HG02610 (cell line): ENCODE measurements at regions not wholly inside any gene's neighbourhood (a gene's known extent, or its start where the extent isn't known, plus 50 kb on each side); places are given as distances from the start of the nearest gene placed in this dataset.

Source experiments
- ATAC-seq: cut with Tn5 transposase; IDR thresholded peaks from one replicate; pipeline ENCODE4 v1.9.1; 2021; ENCODE audit warnings: mild to moderate bottlenecking, moderate library complexity; ENCODE audit not compliant: unreplicated experiment

DNA sequence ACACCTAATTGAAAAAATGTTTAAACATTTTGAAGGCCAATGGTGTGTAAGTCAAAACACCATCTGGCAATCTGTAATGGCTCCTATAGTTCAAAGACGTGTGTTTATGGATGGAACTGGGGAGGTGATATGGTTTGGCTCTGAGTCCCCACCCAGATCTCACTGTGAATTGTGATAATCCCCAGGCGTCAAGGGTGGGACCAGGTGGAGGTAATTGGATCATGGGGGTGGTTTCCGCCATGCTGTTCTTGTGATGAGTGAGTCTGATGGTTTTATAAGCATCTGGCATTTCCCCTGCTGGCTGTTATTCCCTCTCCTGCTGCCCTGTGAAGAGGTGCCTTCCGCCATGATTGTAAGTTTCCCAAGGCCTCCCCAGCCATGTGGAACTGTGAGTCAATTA is 52.2 kb downstream of the ADRA2C start:
- ATAC-seq = no peak

DNA sequence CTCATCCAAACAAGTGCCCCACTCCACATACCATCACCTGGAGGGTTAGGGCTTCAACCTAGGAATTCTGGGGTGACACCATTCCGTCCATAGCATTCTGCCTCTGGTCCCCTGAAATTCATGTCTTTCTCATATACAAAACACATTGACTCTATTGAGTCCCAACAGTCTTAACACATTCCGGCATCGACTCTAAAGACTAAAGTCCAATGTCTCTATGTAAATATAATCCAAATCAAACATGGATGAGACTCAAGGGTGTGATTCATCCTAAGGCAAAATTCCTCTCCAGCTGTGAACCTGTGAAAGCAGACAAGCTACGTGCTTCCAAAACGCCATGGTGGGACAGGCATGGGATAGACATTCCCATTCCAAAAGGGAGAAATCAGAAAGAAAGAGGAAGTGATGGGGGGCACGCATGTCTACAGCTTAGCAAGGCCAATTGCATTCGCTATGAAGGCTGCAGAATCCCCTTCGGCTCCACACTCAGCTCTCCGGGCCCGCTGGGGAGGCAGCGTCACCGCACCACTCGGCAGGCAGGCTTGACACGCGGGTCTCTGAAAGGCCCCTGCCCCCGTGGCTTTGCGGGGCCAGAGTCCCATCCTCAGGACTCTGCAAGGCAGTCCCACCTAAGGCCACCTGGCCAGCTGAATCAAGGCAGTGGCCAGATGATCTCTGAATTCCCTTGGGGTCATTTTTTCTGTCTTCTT is 53.2 kb downstream of the ADRA2C start:
- ATAC-seq = no peak

DNA sequence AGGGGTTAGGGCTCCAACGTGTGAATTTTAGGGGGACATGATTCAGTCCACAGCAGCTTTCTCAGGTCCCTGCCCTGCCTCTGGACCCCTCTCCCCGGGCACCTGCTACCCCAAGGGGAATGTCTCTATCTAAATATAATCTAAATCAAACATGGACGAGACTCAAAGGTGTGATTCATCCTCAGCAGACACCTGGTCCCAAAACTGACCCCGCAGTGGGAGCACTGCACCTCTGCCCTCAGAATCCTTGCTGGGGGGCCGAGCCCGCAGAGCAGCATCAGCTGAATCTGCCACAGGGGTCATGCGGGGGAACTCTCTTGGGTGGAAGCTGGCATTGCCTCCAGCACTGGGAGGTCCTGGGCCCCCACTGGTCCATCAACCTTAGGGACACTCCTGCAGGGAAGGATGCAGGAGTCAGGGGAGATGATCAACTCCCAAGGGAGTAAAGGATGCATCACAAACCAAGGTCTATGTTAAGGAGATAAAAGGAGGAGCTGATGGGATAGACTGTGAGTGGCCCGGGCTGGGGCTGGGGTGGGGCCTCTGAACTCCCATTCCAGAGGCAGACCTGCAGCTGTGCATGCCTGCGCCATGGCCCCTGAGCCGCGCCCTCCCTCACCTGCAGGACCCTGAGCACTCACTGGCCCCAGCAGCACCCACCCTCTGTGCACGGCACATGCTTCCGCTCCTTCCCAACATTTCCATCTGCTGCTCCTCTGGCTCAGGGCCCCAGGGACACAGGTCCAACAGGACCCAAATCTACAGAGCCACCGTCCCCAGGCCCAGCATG is 54.0 kb downstream of the ADRA2C start:
- no peak for ATAC-seq

DNA sequence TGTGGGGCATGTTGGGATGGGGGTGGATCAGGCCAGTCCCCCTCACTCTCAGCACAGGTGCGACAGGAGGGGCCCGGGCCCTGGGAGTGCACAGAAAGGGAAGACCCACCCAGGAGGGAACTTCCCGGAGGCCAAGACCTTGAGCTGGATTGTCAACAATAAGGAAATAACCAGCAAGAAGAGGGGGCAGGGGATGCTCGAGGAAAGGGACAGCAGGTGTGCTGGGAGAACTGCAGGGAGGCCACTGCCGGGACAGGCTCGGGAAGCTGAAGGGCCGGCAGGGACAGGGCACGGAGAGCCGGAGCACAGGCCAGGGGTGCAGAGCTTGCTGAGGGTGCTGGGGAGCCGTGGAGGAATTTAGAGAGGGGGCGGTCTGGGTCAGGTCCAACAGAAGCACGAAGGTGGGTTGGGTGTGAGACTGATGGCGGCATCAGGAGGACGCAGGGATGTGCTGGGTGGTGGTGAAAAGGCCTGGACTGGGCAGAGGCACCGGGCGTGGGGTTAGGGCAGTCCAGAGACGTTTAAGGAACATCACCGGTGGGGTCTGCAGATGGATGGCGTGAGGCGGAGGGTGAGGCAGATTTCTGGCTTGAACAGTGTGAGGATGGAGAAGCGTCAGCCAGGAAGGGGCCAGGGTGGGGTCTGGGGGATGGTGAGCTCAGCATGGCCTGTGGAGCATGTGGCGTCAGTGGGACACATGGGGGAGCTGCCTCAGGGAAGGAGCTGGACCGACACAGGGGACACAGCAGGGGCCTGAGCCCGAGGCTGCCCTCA is 54.8 kb downstream of the ADRA2C start:
- ATAC-seq = no peak

- ATAC-seq = no peak
Observed at GRCh38 chr4:3821580-3822229, 55.5 kb downstream of the ADRA2C start.

DNA sequence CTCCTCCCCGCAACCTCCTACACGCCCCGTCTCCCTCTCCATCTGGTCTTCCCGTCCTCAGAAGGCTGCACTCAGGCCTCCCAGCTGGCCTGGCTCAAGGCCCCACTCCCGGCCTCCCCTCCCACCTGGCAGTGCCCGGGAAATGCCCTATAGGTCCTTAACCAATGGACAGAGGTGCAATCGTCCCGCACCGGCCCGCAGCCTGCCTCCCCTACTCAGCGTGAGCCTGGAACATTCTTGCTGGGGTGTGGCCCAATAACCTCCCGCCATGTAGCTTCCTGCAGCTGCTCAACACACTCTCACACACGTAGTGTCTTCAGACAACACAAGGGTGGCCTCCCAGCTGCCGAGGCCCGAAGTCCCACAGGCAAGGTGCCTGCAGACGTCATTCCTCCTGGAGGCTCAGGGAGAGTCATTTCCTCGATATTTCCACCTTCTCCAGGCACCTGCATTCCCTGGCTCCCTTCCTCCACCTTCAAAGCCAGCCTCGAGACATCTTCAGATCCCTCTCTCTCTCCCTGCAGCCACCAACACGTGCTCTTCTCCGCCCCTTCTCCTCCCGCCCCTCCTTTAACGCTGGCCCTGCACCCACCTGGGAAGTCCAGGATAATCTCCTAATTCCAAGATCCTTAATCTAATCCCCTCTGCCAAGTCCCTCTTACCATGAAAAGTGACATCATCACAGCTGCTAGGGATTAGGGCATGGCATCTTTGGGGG is 56.2 kb downstream of the ADRA2C start:
- no peak for ATAC-seq

GRCh38 chr4:3823496-3824341 is 57.5 kb downstream of the ADRA2C start:
- no peak for ATAC-seq

DNA sequence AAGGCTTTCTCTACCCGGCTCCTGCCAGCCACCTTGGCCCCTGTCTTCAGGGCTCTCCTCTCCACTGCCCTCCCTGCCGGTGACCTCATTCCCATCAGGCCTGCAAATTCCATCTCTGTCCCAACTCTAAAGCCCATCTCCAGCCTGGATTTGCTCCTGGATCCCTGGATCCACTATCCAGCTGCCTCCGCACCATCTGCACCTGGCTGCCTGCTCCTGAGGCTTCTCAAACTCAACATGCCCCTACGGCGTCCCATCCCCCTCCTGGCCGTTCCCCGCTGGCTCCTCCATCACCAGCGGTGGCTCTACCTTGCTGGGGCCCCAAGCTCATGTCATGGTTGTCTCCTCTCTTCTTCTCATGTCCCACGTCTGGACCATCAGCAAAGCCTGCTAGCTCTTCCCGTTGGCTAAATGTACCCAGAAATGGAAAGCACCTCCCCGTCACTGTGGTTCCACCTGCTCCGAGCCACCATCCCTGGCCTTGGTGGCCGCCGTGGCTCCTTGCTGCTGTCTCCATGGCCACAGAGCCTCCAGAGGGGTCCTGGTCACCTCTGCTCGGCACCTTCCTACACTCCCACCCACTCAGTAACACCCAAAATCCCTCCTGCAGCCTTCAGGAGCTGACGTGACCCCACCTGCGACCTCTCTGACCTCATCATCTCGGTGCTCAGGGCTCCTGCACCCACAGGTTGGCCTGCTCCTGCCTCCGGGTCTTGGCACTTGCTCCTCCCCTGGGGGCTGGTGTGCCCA is 58.5 kb downstream of the ADRA2C start:
- ATAC-seq = no peak

GRCh38 chr4:3825530-3825929 is 59.3 kb downstream of the ADRA2C start:
- ATAC-seq = no peak

- ATAC-seq = no peak
Observed at GRCh38 chr4:3826247-3827172, 60.3 kb downstream of the ADRA2C start.

DNA sequence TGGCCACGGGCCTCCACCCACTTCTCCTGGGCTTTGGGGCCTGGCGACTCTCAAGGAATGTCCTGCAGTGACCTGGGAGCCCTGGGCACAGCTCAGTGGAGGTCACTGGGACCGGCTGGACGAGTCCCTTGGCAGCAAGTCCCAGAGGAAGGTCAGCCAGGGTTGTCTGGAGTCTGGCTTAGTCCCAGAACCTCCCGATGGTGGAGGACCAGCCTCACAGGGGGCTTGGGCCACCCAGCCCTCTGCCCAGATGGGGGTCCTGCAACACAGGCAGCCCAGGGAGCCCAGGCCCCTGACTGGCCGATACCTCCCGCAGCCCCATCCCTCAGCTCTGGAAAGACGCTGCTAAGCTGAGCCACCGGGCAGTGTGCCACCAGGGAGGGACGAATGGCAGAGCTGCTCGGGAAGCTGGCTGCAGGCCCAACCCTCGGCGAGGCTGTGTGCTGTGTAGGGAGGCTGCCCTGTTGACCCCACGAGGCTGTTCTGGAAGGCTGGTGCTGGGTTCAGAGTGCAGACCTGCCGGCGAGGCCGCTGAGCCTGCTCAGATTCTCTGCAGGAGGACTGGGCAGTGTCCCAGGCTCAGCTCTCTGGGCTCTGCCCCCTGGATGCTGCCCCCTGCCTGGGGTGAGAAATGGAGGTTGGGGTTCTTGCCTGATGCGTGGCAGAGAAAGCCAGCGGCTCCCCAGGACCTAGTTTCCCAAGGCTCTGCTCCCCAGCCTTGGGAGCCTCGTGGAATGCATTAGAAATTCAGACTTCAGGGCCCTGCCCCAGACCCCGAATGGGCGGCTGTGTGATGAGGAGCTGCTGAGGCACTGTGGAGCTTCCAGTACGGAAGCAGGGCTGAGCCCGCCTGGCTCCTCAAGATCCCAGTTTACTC is 61.7 kb downstream of the ADRA2C start:
- ATAC-seq = no peak

GRCh38 chr4:3828546-3828945 is 62.4 kb downstream of the ADRA2C start:
- no peak for ATAC-seq

DNA sequence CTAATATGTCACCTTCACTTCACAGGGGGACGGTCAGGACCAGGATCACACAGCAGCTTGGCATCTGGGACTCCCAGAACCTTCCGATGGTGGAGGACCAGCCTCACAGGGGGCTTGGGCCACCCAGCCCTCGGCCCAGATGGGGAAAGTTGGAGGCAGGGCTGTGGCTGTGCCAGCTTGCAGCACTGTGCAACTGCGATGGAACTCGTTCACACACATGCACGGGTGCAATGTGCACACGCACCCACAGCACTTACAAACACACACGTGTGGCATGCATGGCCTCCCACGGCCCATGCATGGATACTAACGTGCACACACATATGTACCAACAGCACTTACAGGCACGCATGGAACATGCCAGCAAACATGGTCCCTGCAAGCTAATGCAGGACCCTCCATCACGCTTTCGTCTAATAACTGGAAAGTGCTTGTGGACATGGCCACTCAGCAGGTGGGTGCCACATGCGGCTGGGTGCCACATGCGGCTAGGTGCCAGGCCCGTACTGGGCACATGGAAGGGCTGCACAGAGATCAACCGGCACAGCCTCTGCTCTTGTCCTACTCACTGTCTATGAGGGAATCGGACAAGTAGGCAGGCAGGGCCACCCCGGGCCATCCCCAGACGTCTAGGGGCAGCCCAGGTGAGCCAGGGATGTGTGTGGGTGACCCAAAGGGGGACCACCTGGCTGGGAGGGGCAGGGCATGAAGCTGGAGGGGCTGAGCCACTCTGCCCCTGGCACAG is 63.2 kb downstream of the ADRA2C start:
- ATAC-seq = no peak

GRCh38 chr4:3829956-3830773 is 64.0 kb downstream of the ADRA2C start:
- ATAC-seq = no peak

DNA sequence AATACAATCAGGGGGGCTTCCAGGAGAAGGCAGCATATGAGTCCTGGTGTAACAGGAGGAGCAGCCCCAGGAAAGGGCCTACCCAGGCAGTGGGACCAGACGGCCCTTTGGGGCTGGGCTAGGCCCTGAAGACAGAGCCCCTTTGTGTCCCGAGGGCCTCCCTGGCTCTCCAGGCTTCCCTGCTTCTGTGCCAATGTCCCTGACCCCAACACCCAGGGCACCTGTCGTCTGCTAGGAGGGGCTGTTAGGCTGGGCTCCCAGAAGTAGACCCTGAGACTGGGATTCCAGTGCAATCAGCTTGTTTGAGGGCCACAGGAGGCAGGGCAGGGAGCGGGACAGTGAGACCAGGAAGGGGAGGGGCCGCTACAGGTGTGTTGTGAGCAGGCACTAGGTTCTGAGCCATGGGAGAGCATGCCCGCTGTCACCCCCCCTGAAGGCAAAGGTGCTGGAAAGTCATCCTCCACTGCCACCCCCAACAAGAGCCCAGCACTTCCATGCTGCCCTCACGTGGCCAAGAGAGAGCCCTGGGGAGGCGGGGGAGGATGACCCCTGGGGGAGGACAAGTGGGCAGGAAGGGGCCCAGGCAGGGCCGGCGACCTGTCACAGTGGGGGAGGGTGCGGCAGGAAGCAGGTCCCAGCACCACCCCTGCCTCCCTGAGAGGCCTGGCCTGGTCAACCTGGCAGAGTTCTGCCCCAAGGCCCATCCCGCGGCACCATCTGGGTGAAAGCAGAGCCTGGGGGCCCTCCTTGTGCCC is 64.8 kb downstream of the ADRA2C start:
- no peak for ATAC-seq
